Stimulated activated CD4-positive, alpha-beta T cell treated with anti-CD3 and anti-CD28 coated beads, Interleukin-15, amount 100 ng/mL, for 24 hours (primary cell): ENCODE measurements at regions not wholly inside any gene's neighbourhood (a gene's known extent, or its start where the extent isn't known, plus 50 kb on each side); places are given as distances from the start of the nearest gene placed in this dataset.

Experiments used
- DNase-seq: peaks from one replicate; pipeline ENCODE4 v3.0.0-alpha.2; 2020

DNA sequence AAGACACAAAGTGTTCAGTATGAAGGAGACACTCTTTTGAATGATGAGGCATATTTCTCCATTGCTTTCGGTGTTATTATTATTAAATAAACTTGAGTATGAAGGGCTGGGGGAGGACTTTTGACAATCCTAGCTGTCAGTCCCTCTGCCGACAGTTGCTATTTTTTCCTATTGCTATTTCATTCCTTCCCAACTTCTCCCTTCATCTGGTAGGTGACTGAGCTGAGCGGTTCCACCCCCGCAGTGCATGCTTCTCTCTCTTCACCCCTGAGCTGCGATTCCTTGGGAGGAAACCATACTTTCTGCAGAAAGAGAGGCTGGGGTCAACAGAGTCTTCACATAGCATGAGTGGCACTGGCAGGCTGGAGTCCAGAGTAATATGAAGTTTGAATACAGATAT lies 261.2 kb upstream of the TAC1 start:
- no peak for DNase-seq

DNA sequence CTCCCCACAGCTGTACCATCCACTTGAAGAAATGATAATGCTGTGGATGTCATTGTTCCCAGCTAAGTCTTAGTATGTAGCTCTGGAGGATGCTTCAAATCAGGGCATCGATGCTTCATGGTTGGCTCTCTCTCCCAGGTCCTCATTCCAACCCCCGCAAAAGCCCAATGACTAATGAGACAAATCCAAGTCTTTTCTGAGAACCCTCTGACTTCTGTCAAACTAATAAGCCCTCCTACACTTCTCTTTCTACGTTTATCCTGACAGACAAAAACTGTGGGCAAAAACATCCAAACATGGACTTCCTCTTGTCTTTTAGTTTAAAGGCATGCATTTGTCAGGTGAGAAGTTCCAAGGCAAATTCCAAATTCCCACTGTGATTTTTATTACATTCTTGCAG lies 260.4 kb upstream of the TAC1 start:
- no peak for DNase-seq

DNA sequence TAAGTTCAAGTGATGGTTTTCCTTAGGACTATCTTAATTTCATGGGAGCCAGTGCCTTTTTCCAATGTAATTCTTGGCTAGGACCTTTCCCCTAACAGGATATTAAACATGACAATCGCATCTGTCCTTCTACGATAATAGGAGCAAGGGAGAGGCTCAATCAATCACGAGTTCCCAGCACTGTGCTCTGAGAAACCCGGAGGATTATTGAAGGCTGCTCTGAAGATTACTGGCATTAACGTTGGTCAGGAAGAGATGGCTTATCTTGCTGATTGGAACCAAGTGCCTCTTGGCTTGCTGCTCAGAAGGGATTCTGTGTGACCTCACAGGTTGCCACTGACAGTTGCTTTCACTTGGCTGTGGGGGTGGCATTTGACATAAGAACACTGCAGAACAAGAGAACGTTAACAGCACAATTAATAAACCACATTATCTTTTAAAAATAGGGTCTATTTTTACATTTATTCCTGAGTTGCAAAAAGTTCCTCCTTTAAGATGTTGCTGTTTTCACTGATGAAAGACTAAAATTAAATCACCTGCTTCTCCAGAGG lies 252.1 kb upstream of the TAC1 start:
- DNase-seq: no peak

DNA sequence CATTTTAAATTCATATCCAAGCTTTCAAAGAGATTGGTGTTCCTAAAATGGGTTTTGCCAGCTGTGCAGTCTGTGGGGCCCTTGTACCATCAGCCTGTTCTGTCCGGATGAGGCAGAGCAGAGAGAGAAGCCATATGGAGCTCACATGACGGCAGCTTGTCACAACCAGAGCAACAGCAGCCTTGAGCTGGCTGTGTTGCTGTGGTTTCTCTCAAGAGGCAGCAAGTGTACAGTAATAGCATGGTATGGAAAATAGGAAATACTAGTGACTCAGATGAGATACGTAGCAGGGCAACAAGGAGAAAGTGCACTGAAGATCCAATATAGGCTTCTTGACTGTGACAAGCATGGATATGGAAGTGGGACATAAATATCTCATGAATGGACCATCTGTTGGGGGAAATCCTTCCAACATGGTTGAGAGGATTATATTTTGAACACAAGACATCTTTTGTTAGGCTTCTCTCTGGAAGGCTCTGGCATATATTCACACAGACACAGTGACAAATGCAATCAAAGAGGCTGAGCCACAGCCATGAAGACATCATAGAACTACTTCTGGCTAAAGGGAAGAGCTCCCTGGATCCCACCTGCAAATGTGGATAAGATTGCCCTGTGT lies 251.0 kb upstream of the TAC1 start:
- DNase-seq: no peak

DNA sequence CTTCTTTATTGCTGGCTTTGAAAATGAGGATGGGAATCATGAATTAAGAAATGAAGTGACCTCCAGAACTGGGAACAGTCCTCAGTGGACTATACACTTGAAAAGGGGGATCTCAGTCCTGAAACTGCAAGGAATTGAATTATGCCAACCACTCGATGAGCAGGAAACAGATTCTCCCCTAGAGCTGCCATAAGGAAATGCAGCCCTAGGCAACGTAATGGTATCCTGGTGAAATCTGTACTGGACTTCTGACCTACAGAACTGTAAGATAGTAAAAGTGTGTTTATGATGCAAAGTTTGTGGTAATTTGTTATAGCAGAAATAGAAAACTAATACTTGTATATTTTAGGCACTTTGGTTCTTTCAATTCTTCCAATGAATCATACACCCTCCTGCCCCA lies 236.4 kb upstream of the TAC1 start:
- DNase-seq: no peak

DNA sequence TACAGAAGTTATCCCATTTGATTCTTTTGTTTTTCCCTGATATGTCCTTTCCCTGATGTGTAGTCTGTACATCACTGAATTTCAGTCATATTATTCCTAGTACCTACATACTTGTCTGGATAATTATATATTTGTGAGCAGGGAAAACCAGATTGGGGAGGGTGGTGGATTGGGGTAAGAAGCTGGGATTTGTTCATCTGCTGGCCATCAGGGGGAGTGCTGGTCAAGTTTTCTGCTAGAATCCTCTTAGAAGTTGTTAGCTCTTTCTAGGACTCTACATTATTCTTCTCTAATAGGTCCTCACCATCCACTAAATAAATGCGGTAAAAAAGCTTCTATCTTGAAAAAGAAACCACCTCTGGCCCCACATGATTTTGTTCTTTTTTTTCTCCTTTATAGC lies 232.7 kb upstream of the TAC1 start:
- peak; percentile 20 for DNase-seq

DNA sequence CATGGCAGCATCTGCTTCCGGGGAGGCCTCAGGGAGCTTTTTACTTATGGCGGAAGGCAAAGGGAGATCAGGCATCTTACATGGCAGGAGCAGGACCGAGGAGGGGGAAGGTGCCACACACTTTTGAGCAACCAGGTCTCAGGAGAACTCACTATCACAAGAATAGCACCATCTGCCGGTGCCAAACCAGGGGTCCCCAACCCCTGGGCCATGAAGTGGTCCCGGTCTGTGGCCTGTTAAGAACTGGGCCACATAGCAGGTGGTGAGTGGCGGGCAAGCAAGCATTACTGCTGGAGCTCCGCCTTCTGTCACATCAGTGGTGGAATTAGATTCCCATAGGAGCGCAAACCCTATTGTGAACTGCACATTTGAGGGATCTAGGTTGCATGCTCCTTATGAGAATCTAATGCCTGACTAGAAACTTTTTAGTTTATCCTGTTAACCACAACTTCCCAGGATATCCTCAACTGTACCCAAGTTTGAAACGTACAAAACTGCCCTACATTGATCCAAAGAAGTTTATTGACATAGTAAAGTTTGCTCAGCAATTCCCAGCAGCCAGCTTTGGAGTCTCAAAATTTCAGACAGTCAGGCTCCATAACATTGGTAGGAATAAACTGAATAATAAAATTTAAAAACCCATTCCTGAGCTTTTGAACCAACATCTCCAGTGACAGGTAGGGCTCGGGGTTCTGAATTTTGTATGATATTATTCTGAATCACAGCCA lies 228.4 kb upstream of the TAC1 start:
- no peak for DNase-seq

DNA sequence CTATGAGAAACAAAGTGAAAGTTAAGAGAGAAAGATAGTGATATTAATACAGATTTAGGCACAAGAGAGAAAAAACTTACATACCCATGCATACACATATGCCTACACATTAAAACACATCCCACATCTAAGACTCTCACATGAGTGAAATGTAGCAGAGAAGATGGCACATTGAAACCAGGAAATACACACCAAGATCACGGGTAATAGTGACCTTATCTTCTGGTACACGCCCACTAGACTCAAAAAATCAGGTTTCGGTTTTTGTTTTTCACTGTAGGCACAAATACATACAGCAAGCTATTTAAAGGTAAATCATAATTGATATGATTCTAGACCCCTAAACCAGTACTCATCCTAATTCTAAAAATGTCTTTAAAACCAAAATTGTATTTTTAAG lies 225.2 kb upstream of the TAC1 start:
- DNase-seq: no peak

DNA sequence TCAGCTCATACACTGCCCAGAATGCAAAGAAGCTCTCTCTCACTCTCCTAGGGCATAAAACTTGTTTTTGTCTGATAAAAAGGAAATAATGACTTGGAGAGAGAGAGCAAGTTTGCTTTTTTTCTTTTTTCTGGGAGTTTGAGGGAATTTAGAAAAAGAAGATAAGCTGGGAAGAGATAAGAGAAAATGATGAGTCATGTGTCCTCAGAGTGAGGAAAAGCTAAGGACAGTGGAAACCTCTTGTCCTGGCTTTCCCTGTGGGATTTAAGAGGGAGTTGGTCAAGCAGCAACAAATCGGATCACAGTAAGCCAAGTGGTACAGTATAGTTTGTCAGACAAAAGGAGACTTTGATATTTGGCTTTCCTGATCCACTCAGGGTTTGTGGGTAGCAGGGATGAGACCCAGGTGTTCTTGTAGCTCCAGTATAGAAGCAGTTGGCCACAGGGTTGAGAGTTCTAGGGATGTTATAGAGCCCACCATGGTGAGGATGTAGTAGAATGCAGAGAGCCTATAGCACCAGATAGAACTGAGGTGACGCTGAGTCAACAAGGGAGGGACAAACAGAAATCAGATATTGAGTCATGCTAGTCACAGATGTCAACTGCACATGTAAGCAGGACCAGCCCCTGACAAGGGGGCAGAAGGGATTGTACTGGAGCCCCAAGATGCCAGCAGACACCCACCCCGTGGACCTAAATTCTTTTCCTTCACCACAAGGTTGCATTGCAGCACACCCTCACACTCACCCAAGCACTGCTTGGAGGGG lies 219.3 kb upstream of the TAC1 start:
- DNase-seq: no peak

DNA sequence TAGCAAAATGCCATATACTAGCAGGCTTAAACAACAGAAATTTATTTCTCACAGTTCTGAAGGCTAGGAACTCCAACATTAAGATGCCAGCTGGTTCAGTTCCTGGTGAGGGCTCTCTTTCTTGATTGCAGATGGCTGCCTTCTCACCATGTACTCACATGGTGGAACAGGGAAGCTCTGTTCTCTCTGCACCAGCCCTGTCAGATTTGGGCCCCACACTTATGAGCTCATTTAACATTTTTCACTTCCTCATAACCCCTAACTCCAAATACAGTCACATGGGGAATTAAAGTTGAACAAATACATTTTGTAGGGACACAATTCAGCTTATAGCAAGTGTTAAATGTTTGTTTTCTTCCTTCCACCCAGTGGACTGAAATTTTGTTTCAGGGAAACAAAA lies 218.6 kb upstream of the TAC1 start:
- no peak for DNase-seq

DNA sequence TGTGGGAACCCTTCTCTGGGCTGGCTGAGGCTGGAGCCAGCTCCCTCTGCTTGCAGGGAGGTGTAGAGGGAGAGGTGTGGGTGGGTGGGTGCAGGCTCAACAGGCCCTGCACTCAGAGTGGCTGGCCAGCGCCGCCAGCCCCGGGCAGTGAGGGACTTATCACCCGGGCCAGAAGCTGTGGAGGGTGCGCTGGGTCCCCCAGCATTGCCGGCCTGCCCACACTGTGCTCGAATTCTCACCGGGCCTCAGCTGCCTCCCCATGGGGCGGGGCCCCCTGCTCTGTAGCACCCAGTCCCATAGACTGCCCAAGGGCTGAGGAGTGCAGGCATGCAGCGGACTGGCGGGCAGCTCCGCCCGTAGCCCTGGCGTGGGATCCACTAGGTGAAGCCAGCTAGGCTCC lies 190.7 kb upstream of the TAC1 start:
- no peak for DNase-seq

DNA sequence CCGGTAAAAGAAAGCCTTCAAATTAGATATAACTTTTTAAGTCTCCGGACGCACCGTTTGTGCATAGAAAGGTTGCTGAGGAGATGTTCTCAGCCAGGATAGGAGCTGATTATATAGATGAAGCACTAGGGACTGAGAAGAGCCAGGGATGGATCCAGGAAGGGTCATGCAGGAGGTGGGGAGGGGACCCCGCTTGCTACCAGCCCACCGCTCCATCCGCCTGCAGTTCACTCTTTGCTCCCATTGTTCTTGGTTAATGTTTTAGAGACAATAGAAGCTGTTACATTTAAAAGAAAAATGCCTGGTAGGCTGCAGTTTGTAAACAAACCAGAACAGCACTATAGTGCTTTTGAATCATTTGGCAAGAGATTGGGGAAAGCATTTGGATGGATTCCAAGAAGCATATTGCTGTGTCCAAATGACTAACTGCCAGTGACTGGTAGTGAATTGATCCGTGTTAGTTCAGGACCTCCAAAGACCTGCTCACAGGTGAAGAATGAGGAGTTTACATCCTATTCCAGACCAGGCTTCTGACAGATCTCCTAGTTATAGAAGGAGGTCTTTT lies 175.9 kb upstream of the TAC1 start:
- no peak for DNase-seq

DNA sequence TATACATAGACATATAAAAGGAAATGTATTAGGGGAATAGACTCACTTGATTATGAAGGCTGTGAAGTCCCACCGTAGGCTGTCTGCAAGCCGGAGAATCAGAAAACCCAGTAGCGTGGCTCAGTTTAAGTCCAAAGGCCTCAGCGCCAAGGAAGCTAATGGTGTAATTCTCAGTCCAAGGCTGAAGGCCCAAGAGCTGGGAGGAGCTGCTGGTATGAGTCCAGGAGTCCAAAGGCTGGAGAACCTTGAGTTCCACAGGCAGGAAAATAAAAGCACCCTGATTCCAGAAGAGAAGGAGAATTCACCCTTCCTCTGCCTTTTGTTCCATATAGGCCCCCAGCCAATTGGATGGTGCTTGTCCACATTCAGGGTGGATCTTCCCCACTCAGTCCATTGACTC lies 166.2 kb upstream of the TAC1 start:
- no peak for DNase-seq

DNA sequence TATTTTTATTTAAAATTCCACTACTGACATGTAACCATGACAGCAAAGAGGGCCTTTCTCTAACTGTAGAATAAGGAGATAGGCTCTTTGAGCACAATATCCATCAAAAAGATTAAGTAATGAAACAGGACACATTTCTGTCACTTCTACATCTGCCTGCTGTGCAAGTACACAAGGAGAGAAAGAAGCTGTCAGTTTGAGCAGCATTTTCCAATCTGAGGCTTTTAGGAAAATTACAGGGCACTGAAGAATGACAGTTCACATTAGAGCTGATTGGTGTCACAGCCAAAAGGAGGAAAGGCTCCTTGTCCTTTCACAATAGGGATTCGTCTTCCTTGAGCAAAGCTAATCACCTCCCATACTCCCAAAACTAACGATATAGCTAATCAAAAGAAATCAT lies 158.8 kb upstream of the TAC1 start:
- no peak for DNase-seq

DNA sequence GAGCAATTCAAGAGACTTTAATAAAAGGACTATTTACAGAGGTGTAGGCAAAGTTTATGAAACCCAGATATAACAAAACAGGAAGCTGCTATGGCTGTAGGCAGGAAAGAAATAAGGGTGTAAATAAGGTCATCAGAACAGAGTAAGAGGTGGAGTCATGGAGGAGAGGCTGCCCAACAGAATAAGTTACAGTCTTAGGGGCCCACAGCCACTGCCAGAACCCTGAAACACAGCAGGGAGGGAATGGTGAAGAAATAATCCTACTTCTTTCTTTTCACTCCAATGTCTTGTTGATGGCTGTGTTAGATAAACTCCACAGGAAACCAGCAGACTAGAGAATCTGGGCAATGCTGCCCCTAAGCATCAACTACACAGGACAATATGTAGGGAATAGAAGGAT lies 155.8 kb upstream of the TAC1 start:
- no peak for DNase-seq

DNA sequence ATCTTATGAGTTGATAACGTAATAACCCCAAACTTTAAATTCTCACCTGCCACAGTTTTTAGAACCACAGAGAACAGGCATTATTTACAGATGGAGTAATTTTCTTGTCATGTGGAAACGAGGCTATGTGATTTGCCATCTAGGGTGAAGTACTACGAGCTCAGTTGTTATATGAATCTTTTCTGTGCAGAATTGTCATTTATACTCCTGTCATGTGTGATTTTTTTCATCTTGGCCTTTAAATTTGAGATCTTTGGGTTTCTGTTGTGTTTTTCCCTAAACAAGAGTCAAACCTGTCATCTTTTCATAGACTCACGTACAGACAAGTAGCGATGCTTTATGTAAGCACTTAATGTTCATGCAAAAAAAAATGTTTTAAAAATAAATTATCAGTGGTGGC lies 153.7 kb upstream of the TAC1 start:
- no peak for DNase-seq

DNA sequence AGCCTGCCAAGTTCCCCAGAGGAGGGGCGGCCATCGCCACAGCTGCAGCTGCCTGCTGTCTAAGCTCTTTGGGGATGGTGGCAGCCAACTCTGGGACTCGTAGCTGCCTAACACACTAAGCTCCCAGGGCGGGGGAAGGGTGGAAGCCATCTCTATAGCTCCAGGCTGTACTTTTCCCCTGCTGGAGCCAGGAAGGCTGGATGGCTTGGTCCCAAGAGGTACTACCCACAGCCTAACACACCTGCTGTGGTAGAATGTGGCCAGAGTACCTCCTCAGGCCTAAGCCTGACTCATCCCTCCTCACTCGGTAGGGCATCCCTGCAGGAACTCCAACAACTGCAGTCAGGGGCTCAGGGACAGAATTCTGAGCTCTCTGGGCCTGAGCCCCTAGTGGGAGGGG lies 151.7 kb upstream of the TAC1 start:
- no peak for DNase-seq

DNA sequence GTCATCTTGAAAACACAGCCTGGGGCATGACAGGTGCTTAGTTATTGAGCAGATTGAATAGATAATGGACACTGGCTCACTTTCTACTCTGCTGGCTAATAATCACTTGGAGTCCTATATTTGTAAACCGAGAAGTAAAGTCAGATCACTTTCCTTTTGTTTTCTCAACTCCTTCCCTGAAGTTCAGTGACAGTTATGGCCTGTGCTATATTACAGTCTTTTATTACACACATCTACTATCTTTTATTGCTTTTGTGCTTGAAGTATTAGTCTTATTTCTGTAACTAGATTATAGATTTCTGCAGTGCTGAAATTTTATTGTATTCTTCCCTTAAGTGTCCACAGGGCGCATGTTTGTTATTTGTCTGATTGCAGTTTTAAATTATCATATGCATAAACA lies 136.4 kb upstream of the TAC1 start:
- DNase-seq: no peak

DNA sequence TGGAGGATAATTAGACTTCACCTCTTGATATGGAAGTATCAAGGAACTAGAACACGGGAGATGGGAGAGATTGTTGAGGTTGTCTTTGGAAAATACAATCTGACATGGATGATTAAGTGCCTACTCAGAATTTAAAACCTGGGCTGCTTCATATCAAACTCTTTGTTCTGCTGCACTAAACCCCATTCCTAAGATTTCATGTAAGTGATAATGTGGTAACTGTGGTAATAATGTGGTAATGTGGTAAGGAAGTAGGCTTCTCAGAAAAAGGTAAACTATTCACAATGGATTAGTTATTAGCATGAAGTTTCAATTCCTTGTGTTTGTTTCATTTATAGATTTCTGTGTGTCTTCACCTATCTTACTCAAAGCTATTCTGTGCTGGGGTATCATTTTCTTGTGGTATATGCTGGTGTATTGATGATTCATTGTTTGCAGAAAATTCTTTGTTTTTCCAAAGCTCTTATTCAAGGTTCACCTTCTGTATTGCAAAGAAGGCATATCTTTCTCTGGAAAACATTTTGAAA lies 129.9 kb upstream of the TAC1 start:
- DNase-seq: no peak

DNA sequence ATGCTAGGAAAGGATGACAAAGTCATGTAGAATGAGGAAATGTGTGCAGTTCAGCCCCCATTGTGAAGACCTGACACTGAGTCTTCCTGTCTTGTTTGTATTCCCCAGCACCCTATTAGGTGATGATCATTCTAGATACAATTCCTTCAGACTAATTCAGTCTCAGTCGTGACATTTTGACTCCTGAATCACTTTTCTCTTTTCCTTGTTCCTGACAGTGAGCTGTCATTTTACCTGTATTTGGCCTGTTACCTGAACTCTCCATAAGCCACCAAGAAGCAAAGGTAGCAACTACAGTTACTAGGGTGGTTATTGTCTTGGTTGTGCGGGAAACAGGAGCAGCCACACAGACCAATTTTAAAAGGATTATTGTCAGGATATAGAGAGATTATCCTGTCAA lies 111.4 kb upstream of the TAC1 start:
- no peak for DNase-seq

DNA sequence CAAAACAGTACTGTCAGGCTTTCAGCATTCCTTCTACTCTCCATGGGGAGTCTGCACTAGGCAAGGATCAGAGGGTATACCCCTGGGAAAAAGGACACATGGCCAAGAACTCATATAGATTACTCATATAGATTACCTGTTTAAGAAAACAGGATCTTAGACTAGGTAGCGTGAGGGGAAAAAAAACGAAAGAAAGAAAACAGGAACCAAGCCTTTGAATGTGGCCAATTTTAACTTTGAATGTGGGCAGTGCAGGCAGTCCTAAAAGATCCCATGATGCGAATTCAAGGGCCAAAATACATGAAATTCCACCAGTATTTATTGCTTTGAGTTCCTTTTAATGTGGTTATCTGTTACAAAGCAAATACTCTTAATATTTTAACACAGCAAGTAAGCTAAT lies 108.6 kb upstream of the TAC1 start:
- no peak for DNase-seq

DNA sequence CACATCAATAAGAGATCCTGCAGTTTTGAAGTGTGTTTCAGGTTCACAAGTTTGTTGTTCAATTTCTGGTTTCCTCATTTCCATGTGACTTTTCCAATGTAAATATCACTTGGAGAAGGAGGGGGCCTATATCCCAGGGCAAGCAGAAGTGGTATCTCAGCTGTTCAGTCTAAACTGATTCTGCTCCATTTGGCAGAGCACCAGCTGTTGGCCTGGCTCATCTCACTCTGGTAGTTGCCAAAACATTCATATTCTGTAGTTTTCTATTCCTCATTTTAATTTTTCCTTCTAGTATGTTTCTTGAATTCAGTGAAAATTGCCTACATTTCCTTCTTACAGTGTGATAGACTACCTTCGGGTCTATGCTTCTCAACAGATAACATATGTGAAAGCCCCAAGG lies 101.8 kb upstream of the TAC1 start:
- DNase-seq: no peak

DNA sequence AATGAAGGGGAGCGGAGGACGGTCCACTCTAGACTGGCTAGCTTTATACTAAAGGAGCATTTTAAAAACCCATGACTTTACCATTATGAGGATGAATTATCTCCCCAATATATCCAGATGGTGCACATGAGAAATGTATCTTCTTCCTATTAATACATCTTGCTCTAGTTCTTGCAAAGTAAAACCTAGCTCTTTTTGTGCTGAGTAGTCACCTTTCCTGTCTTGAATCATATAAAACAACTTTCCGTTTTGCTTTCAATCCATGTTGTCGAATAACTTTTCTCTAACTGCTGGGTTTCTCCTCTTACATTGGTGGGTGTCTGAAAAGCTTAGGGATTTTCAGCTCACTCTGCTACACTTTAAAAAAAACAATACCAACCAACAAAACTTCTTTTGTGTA lies 96.3 kb upstream of the TAC1 start:
- no peak for DNase-seq

DNA sequence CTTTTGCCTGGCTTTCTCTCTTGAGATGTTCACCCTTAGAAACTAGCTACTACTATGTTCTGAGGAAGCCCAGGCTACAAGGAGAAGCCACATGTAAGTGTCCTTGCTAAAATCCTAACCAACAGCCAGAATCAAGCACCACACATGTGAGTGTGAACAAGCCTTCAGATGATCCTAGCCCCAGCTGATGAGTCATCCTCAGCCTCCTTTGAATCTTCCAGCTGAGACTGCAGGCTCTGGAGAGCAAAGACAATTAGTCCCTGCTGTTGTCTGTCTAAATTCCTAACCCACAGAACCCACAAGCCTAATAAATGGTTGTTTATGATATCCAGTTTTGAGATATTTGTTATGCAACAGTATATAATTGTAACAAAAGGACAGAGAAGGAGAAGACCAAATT lies 92.8 kb upstream of the TAC1 start:
- no peak for DNase-seq
